WTC11 (cell line): ENCODE measurements at regions not wholly inside any gene's neighbourhood (a gene's known extent, or its start where the extent isn't known, plus 50 kb on each side); places are given as distances from the start of the nearest gene placed in this dataset.
"Not testable (repeated sequence)": the region's sequence is repeated elsewhere in the genome, so short reads cannot be mapped to it uniquely, and the experiment has no call there.

ENCODE experiments used
- ATAC-seq: fragments of 200-7000 bp; cut with Tn5 transposase; 2 replicates; pipeline ENCODE4 v1.10.0; 2021; ENCODE audit warnings: mild to moderate bottlenecking, moderate library complexity
- CTCF ChIA-PET: fragments of 300-600 bp; sonication (Branson Sonifier 250); formaldehyde crosslinking; loops from one replicate; lab custom pipeline; 2021; ENCODE audit warnings: antibody characterized with exemption; lab: Charles Lee
- POLR2A ChIA-PET: fragments of 350-600 bp; sonication (Branson Sonifier 250); formaldehyde crosslinking; loops from one replicate; lab custom pipeline; 2021; ENCODE audit warnings: antibody characterized with exemption; lab: Charles Lee
- DNase-seq: peaks from one replicate; pipeline ENCODE4 v3.0.0; 2021; ENCODE audit warnings: low spot score
- H3K27ac Mint-ChIP-seq: 2 replicates; pipeline ENCODE4 v1.8.0; 2021; ENCODE audit warnings: mixed read lengths
- H3K27me3 Mint-ChIP-seq: 2 replicates; pipeline ENCODE4 v1.8.0; 2021; ENCODE audit warnings: low read depth, mild to moderate bottlenecking, moderate library complexity, mixed read lengths
- H3K36me3 Mint-ChIP-seq: 2 replicates; pipeline ENCODE4 v1.8.0; 2021; ENCODE audit warnings: mixed read lengths
- H3K4me1 Mint-ChIP-seq: 2 replicates; pipeline ENCODE4 v1.8.0; 2022; ENCODE audit warnings: mixed read lengths
- H3K4me3 Mint-ChIP-seq: 2 replicates; pipeline ENCODE4 v1.8.0; 2021; ENCODE audit warnings: mild to moderate bottlenecking, moderate library complexity, mixed read lengths
- H3K9me3 Mint-ChIP-seq: 2 replicates; pipeline ENCODE4 v1.8.0; 2021; ENCODE audit warnings: mixed read lengths
- CREB1 ChIP-seq: sonication (generic); formaldehyde crosslinking; IDR thresholded peaks from 2 replicates; pipeline ENCODE4 v1.8.0; 2023; ENCODE audit warnings: mild to moderate bottlenecking, missing genetic modification reagents
- ELF4 ChIP-seq: sonication (generic); formaldehyde crosslinking; IDR thresholded peaks from 2 replicates; pipeline ENCODE4 v1.8.1; 2022; ENCODE audit warnings: low read depth, mild to moderate bottlenecking, moderate library complexity, missing genetic modification reagents
- FOXJ3 ChIP-seq: sonication (generic); formaldehyde crosslinking; IDR thresholded peaks from 2 replicates; pipeline ENCODE4 v1.9.0; 2021; ENCODE audit warnings: missing genetic modification reagents, mild to moderate bottlenecking, borderline replicate concordance
- IRF2 ChIP-seq: sonication (generic); formaldehyde crosslinking; IDR thresholded peaks from 2 replicates; pipeline ENCODE4 v1.8.0; 2022; ENCODE audit warnings: low read depth, missing genetic modification reagents, borderline replicate concordance
- NFE2L1 ChIP-seq: sonication (generic); formaldehyde crosslinking; IDR thresholded peaks from 2 replicates; pipeline ENCODE4 v1.8.1; 2023; ENCODE audit warnings: missing genetic modification reagents
- NR2C2 ChIP-seq: sonication (generic); formaldehyde crosslinking; IDR thresholded peaks from 2 replicates; pipeline ENCODE4 v1.8.0; 2022; ENCODE audit warnings: mild to moderate bottlenecking, missing genetic modification reagents
- TF ChIP-seq, protein P1 (sequence below): sonication (generic); formaldehyde crosslinking; IDR thresholded peaks from 2 replicates; pipeline ENCODE4 v1.8.1; 2022; ENCODE audit warnings: low read depth, missing genetic modification reagents, borderline replicate concordance
- TF ChIP-seq, protein P2 (sequence below): fragments of 200-600 bp; IDR thresholded peaks from 2 replicates; pipeline ENCODE4 v1.8.0; 2022; ENCODE audit warnings: antibody characterized with exemption
- TF ChIP-seq, protein P3 (sequence below): sonication (generic); formaldehyde crosslinking; IDR thresholded peaks from 2 replicates; pipeline ENCODE4 v1.8.0; 2023; ENCODE audit warnings: missing genetic modification reagents
- TF ChIP-seq, protein P4 (sequence below): sonication (generic); formaldehyde crosslinking; IDR thresholded peaks from 2 replicates; pipeline ENCODE4 v1.8.1; 2023; ENCODE audit warnings: mild to moderate bottlenecking, missing genetic modification reagents, moderate library complexity
- TF ChIP-seq, protein P5 (sequence below): sonication (generic); formaldehyde crosslinking; IDR thresholded peaks from 2 replicates; pipeline ENCODE4 v1.8.1; 2022; ENCODE audit warnings: mild to moderate bottlenecking, moderate library complexity, missing genetic modification reagents
- TF ChIP-seq, protein P6 (sequence below): sonication (generic); formaldehyde crosslinking; IDR thresholded peaks from 2 replicates; pipeline ENCODE4 v1.8.0; 2023; ENCODE audit warnings: missing genetic modification reagents, mild to moderate bottlenecking, borderline replicate concordance
- TF ChIP-seq, protein P7 (sequence below): sonication (generic); formaldehyde crosslinking; IDR thresholded peaks from 2 replicates; pipeline ENCODE4 v1.8.1; 2022; ENCODE audit warnings: missing genetic modification reagents, borderline replicate concordance

DNA sequence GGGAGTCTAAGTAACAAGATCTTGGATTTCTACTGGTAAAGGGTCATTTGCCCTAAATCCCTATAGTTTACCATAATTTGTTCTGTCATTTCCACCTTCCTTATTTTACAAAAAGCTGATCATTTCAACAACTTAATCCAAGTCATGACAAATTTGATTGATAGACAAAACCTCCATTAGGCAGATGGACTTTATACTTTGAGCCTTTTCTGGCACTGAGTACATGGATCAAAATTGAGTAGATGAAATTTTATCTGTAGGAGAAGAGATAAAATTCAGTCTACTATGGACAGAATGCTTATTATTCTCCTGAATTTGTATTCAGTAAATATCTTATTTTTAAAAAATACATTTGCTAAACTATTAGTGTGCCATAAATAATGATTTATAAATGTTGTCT lies 62.6 kb upstream of the NRIP1 start (continued):
- TF ChIP-seq, protein P1, sequence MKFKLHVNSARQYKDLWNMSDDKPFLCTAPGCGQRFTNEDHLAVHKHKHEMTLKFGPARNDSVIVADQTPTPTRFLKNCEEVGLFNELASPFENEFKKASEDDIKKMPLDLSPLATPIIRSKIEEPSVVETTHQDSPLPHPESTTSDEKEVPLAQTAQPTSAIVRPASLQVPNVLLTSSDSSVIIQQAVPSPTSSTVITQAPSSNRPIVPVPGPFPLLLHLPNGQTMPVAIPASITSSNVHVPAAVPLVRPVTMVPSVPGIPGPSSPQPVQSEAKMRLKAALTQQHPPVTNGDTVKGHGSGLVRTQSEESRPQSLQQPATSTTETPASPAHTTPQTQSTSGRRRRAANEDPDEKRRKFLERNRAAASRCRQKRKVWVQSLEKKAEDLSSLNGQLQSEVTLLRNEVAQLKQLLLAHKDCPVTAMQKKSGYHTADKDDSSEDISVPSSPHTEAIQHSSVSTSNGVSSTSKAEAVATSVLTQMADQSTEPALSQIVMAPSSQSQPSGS (CRISPR knock-in tag), result no peak
- TF ChIP-seq IRF2 (CRISPR knock-in tag), result no peak
- TF ChIP-seq, protein P2, sequence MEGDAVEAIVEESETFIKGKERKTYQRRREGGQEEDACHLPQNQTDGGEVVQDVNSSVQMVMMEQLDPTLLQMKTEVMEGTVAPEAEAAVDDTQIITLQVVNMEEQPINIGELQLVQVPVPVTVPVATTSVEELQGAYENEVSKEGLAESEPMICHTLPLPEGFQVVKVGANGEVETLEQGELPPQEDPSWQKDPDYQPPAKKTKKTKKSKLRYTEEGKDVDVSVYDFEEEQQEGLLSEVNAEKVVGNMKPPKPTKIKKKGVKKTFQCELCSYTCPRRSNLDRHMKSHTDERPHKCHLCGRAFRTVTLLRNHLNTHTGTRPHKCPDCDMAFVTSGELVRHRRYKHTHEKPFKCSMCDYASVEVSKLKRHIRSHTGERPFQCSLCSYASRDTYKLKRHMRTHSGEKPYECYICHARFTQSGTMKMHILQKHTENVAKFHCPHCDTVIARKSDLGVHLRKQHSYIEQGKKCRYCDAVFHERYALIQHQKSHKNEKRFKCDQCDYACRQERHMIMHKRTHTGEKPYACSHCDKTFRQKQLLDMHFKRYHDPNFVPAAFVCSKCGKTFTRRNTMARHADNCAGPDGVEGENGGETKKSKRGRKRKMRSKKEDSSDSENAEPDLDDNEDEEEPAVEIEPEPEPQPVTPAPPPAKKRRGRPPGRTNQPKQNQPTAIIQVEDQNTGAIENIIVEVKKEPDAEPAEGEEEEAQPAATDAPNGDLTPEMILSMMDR, result no peak
- TF ChIP-seq, protein P3, sequence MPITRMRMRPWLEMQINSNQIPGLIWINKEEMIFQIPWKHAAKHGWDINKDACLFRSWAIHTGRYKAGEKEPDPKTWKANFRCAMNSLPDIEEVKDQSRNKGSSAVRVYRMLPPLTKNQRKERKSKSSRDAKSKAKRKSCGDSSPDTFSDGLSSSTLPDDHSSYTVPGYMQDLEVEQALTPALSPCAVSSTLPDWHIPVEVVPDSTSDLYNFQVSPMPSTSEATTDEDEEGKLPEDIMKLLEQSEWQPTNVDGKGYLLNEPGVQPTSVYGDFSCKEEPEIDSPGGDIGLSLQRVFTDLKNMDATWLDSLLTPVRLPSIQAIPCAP (CRISPR knock-in tag), result no peak

DNA sequence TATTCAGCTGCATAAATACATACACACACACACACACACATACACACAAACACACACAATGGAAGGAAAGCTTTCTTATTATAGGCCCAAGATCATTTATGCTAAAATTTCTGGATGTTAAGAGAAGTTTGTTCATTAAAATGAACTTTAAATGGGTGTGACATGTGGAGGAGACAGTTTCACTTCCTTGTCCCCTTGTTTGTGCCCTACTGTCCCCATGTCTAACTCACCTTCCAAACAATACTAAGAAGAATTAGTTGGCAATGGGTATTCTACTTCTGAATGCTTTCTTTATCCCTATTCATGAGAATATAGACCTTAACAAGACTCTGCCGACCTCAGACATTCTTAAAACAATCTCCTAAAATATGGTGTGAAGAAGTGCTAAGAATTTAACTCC lies 63.5 kb upstream of the NRIP1 start:
- ATAC-seq (no peak), DNase-seq (no peak)
- no peaks in the 10 kb centered on the region for H3K36me3 Mint-ChIP-seq
- peaks cover 3% of the 10 kb centered on the region; the same call in 1 of the 2 replicates for H3K9me3 Mint-ChIP-seq
- H3K27me3 Mint-ChIP-seq, result no peaks in the 10 kb centered on the region
- no peak overlapping the region for H3K27ac Mint-ChIP-seq
- TF ChIP-seq, protein P4, sequence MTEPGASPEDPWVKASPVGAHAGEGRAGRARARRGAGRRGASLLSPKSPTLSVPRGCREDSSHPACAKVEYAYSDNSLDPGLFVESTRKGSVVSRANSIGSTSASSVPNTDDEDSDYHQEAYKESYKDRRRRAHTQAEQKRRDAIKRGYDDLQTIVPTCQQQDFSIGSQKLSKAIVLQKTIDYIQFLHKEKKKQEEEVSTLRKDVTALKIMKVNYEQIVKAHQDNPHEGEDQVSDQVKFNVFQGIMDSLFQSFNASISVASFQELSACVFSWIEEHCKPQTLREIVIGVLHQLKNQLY (CRISPR knock-in tag), result no peak
- no peak for TF ChIP-seq ELF4 (CRISPR knock-in tag)
- CTCF ChIA-PET, result no interaction called here
- H3K4me3 Mint-ChIP-seq, result no peak overlapping the region
- H3K4me1 Mint-ChIP-seq, result peaks cover 12% of the 10 kb centered on the region
- POLR2A ChIA-PET, result no interaction called here

DNA sequence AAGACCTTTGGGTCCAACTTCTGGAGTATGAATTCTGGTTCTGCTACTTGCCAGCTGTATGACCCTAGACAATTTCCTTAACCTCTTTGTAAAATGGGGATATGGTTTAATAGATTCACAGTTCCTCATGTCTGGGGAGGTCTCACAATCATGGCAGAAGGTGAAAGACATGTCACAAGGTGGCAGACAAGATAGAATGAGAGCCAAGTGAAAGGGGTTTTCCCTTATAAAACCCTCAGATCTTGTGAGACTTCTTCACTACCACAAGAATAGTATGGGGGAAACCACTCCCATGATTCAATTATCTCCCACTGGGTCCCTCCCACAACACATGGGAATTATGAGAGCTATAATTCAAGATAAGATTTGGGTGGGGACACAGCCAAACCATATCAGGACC lies 63.9 kb upstream of the NRIP1 start:
- not testable (repeated sequence) for ATAC-seq

DNA sequence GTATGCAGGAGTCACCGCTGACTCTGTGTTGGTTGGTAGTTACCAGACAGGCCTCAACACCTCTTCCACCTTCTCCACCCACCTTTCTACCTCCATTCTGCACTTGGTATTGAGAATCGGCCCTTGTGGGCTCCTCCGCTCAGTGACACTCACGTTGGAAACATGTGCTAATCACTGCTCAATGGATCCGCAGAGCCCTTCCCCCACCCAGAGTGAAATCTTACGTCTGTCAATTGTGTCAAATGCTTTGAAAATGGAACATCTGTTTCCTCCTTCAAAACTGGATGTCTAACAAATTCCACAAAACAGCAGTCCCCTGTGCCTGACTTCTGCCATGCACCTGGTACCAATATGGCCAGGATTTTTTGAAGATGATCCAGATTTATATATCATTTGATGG lies 65.5 kb upstream of the NRIP1 start:
- no peak for DNase-seq
- Mint-ChIP-seq H3K9me3 (peaks cover 3% of the 10 kb centered on the region; the same call in 1 of the 2 replicates), H3K27me3 (no peaks in the 10 kb centered on the region), H3K36me3 (no peaks in the 10 kb centered on the region), H3K27ac (no peak overlapping the region), H3K4me1 (peaks cover 3% of the 10 kb centered on the region; the same call in 1 of the 2 replicates), H3K4me3 (no peak overlapping the region)
- ChIA-PET POLR2A (no interaction called here), CTCF (no interaction called here)
- ATAC-seq, result no peak
- TF ChIP-seq, protein P5, sequence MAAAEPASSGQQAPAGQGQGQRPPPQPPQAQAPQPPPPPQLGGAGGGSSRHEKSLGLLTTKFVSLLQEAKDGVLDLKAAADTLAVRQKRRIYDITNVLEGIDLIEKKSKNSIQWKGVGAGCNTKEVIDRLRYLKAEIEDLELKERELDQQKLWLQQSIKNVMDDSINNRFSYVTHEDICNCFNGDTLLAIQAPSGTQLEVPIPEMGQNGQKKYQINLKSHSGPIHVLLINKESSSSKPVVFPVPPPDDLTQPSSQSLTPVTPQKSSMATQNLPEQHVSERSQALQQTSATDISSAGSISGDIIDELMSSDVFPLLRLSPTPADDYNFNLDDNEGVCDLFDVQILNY (CRISPR knock-in tag), result no peak
- TF ChIP-seq NR2C2 (CRISPR knock-in tag) (no peak), NFE2L1 (CRISPR knock-in tag) (no peak), FOXJ3 (CRISPR knock-in tag) (no peak)

More for the DNA sequence above, 63.9 kb upstream of the NRIP1 start:
- CTCF ChIA-PET, H3K27ac Mint-ChIP-seq, H3K36me3 Mint-ChIP-seq, DNase-seq, H3K4me3 Mint-ChIP-seq, POLR2A ChIA-PET, H3K27me3 Mint-ChIP-seq, H3K9me3 Mint-ChIP-seq: not testable (repeated sequence)
- H3K4me1 Mint-ChIP-seq, result peaks cover 12% of the 10 kb centered on the region

DNA sequence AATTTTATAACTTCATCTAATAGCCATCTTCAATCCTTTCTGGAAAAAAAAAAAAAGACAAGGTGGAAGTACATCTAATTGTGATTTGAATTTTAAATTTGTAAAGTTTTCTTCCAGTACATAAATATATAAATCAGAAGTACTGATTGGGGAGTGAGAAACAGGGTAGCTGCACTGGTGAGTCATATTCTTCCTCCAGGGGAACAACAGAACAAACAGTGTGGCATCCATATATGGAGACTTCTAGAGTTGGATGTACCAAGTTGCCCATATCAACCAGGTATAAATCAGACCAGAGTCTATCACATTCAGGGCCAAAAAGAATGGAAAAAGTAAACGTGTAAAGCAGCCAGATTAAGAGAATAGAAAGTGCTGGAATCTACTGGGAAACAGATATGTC lies 66.0 kb upstream of the NRIP1 start:
- ChIA-PET CTCF (no interaction called here), POLR2A (no interaction called here)
- ATAC-seq (no peak), DNase-seq (no peak)
- no peak overlapping the region for H3K4me3 Mint-ChIP-seq
- H3K36me3 Mint-ChIP-seq, result no peaks in the 10 kb centered on the region
- H3K9me3 Mint-ChIP-seq, result peaks cover 3% of the 10 kb centered on the region; the same call in 1 of the 2 replicates
- H3K27me3 Mint-ChIP-seq, result no peaks in the 10 kb centered on the region
- no peak overlapping the region for H3K27ac Mint-ChIP-seq
- peaks cover 3% of the 10 kb centered on the region; the same call in 1 of the 2 replicates for H3K4me1 Mint-ChIP-seq
- no peak for TF ChIP-seq CREB1 (CRISPR knock-in tag)
- TF ChIP-seq, protein P6, sequence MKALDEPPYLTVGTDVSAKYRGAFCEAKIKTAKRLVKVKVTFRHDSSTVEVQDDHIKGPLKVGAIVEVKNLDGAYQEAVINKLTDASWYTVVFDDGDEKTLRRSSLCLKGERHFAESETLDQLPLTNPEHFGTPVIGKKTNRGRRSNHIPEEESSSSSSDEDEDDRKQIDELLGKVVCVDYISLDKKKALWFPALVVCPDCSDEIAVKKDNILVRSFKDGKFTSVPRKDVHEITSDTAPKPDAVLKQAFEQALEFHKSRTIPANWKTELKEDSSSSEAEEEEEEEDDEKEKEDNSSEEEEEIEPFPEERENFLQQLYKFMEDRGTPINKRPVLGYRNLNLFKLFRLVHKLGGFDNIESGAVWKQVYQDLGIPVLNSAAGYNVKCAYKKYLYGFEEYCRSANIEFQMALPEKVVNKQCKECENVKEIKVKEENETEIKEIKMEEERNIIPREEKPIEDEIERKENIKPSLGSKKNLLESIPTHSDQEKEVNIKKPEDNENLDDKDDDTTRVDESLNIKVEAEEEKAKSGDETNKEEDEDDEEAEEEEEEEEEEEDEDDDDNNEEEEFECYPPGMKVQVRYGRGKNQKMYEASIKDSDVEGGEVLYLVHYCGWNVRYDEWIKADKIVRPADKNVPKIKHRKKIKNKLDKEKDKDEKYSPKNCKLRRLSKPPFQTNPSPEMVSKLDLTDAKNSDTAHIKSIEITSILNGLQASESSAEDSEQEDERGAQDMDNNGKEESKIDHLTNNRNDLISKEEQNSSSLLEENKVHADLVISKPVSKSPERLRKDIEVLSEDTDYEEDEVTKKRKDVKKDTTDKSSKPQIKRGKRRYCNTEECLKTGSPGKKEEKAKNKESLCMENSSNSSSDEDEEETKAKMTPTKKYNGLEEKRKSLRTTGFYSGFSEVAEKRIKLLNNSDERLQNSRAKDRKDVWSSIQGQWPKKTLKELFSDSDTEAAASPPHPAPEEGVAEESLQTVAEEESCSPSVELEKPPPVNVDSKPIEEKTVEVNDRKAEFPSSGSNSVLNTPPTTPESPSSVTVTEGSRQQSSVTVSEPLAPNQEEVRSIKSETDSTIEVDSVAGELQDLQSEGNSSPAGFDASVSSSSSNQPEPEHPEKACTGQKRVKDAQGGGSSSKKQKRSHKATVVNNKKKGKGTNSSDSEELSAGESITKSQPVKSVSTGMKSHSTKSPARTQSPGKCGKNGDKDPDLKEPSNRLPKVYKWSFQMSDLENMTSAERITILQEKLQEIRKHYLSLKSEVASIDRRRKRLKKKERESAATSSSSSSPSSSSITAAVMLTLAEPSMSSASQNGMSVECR (CRISPR knock-in tag), result no peak
- TF ChIP-seq, protein P7, sequence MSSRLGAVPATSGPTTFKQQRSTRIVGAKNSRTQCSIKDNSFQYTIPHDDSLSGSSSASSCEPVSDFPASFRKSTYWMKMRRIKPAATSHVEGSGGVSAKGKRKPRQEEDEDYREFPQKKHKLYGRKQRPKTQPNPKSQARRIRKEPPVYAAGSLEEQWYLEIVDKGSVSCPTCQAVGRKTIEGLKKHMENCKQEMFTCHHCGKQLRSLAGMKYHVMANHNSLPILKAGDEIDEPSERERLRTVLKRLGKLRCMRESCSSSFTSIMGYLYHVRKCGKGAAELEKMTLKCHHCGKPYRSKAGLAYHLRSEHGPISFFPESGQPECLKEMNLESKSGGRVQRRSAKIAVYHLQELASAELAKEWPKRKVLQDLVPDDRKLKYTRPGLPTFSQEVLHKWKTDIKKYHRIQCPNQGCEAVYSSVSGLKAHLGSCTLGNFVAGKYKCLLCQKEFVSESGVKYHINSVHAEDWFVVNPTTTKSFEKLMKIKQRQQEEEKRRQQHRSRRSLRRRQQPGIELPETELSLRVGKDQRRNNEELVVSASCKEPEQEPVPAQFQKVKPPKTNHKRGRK (CRISPR knock-in tag), result no peak
